ENCODE measurements at regions not wholly inside any gene's neighbourhood (a gene's known extent, or its start where the extent isn't known, plus 50 kb on each side); places are given as distances from the start of the nearest gene placed in this dataset.

DNA sequence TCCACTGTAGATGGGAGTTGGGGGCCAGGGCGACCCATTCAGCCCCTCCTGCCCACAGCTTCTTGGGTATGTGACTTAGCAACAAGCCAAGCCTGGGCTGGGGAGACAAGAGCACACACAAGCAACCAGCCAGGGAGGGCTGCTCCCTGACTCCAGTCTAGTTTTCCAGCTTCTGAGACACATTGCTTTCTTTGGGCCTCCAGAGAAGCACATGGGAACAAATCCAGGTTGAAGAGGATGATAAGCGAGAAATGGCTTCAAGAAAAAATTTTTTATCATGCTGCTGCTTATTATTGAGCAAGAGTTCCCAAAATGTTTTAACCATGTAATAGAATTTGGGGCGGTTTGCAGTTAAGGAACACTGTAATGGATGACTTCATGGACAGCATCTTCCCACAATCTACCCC lies 173.7 kb downstream of the SOX9 start:
- TF ChIP-seq, protein P1, sequence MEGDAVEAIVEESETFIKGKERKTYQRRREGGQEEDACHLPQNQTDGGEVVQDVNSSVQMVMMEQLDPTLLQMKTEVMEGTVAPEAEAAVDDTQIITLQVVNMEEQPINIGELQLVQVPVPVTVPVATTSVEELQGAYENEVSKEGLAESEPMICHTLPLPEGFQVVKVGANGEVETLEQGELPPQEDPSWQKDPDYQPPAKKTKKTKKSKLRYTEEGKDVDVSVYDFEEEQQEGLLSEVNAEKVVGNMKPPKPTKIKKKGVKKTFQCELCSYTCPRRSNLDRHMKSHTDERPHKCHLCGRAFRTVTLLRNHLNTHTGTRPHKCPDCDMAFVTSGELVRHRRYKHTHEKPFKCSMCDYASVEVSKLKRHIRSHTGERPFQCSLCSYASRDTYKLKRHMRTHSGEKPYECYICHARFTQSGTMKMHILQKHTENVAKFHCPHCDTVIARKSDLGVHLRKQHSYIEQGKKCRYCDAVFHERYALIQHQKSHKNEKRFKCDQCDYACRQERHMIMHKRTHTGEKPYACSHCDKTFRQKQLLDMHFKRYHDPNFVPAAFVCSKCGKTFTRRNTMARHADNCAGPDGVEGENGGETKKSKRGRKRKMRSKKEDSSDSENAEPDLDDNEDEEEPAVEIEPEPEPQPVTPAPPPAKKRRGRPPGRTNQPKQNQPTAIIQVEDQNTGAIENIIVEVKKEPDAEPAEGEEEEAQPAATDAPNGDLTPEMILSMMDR (IDR thresholded peaks at IDR 0.05; ENCODE audit: low read depth, low read length, missing control alignments), result no peak
- no peak overlapping the region for H3K4me3 ChIP-seq (ENCODE audit: low read depth, low read length)
- no peak for DNase-seq (ENCODE audit: low read depth)

DNA sequence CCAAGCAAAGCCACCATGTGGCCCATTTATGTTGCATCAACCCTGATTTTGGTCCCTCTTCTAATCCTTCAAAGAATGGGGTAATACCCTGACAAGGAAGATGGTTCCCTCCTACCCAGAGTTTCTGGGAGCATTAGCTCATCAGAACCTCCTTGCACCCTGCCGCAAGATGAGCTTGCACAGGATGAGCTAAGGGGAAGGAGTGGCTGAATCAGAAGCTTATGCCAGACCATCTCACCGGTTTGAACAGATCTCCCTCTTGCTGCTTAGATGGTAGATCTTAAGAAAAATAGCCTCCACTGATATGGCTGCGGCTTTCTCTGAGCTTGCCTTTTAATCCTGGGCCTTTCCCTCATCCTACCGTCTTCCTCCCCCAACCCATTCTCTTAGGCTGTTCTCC lies 175.1 kb downstream of the SOX9 start:
- H3K4me3 ChIP-seq (ENCODE audit: low read depth, low read length), result no peak overlapping the region
- no peak for DNase-seq (ENCODE audit: low read depth)
- TF ChIP-seq, protein P1 (IDR thresholded peaks at IDR 0.05; ENCODE audit: low read depth, low read length, missing control alignments), result no peak

DNA sequence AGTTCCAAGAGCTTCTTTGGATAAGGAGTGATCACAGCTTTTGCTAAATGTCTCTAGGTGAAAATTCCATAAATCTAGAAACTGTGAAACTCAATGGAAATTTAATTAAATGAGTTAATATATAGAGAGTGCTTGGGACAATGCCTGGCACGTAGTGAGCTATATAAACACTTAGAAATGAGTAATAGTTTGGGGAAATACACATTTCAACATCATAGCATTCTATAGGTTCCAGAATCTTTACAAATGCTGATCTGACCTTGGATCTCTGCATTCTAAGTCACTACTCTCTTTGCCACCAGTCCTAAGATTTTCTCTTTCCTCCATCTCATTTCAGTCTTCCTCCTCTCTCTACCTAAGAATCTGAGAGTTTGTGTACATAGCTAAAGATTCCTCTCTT lies 175.6 kb downstream of the SOX9 start:
- no peak overlapping the region for H3K4me3 ChIP-seq (ENCODE audit: low read depth, low read length)
- TF ChIP-seq, protein P1 (IDR thresholded peaks at IDR 0.05; ENCODE audit: low read depth, low read length, missing control alignments), result no peak
- no peak for DNase-seq (ENCODE audit: low read depth)

DNA sequence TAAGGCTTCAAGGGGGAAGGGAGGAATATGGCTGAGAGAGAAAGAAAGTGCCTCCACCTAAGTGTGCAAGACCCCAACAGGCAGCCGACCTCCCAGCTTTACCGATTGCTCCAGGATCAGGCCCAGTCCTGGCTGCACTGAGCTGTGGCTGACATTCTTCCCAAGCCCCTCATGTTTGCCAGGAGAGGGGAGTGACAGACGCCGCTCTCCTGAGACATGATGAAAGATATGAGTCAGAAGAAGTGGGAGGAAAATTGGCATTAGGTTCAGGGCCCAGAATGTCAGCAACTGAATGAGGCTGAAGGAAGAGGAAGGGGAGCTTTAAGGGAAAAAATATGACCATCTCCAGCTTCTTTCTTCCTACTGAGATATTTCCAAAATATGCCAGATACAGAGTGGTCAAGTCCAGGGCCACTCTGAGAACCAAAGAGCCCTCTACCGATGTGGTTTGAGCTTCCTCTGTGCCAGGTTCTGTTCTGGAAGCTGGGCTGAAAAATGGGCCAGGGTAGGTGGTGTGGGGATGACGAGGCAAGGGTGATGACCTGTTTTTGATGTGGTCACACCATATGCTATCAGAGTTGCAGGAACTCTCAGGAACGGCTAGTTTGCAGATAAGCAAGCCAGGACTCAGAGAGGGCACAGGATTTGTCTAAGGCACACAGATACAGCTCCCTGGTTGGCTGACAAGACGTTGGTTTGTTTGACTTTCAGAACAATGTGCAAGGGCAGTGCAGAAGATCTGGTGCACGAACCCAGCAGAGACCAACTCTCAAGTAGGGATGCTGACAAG lies 176.7 kb downstream of the SOX9 start:
- no peak overlapping the region for H3K4me3 ChIP-seq (ENCODE audit: low read depth, low read length)
- TF ChIP-seq, protein P1 (IDR thresholded peaks at IDR 0.05; ENCODE audit: low read depth, low read length, missing control alignments), result no peak
- no peak for DNase-seq (ENCODE audit: low read depth)

DNA sequence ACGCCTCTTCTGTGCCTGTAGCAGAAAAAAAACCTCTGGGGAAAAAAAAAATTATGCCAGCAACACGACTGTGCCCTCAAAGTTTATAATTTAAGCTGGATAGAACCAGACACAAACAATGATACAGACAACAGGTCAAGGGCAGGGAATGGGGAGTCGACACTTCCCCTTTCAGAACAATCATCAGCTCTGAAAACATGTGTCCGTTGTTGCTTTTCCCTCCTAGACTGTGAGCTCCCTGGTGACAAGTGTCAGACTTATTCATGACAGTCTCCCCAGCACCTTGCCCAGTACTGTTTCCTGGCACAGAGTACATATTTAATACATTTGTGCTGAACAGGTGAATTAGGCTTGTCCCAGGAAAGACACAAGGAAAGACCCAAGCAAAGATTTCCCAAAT lies 178.3 kb downstream of the SOX9 start:
- H3K4me3 ChIP-seq (ENCODE audit: low read depth, low read length), result no peak overlapping the region
- DNase-seq (ENCODE audit: low read depth), result no peak
- TF ChIP-seq, protein P1 (IDR thresholded peaks at IDR 0.05; ENCODE audit: low read depth, low read length, missing control alignments), result no peak

DNA sequence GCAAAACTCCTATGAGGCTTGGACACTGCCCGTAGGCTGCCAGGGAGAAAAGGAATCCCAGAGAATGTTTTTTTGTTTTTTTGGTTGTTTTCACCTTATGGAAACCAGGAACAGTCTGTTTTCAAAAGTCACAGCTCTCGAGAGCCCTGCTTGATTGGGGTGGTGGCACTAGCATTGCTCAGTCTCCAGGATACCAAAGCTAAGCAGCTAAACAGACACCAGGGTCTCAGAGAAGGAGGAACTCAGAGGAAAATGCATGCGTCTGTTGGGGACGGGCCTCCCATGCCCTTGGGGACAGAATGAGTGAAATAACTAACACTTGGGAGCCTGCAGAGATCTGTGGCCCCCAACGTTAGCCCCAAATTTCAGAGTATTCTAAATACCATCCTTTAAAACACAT lies 178.8 kb downstream of the SOX9 start:
- DNase-seq (ENCODE audit: low read depth), result no peak
- H3K4me3 ChIP-seq (ENCODE audit: low read depth, low read length), result no peak overlapping the region
- TF ChIP-seq, protein P1 (IDR thresholded peaks at IDR 0.05; ENCODE audit: low read depth, low read length, missing control alignments), result no peak

DNA sequence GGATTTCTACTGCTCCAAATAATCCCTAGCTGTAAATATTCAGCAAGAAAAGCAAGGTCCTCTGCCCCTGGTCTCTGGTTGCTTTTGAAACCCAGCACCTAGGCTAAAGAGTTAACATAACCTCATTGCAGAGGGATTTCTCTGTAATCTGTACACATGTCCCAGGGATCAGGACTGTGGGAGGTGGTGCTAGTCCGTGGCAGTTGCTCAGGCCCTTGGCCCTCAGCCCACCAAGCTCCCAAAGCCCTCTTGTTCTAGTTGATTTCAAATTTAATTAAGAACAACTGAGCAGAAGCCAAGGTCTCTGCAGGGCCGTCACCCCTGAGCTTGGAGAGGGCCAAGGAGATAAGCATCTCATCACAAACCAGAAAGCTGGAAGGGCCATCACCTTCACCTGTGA lies 181.1 kb downstream of the SOX9 start:
- H3K4me3 ChIP-seq (ENCODE audit: low read depth, low read length), result no peak overlapping the region
- DNase-seq (ENCODE audit: low read depth), result no peak
- TF ChIP-seq, protein P1 (IDR thresholded peaks at IDR 0.05; ENCODE audit: low read depth, low read length, missing control alignments), result no peak

Data from GM12864 (cell line).